HEK293 (cell line): ENCODE measurements at regions not wholly inside any gene's neighbourhood (a gene's known extent, or its start where the extent isn't known, plus 50 kb on each side); places are given as distances from the start of the nearest gene placed in this dataset.

Experiments
- ZBTB1 ChIP-seq: fragments of 450-650 bp; formaldehyde crosslinking; IDR thresholded peaks from 2 replicates; pipeline ENCODE4 v1.5.1; 2016; ENCODE audit warnings: missing biosample characterization, missing genetic modification characterization
- ZBTB21 ChIP-seq: fragments of 450-650 bp; formaldehyde crosslinking; IDR thresholded peaks from 2 replicates; pipeline ENCODE4 v1.5.1; 2017; ENCODE audit warnings: missing biosample characterization, missing genetic modification characterization
- ZEB2 ChIP-seq: fragments of 450-650 bp; formaldehyde crosslinking; IDR thresholded peaks from 2 replicates; pipeline ENCODE4 v1.5.1; 2016; ENCODE audit warnings: missing biosample characterization, missing genetic modification characterization
- ZNF112 ChIP-seq: fragments of 450-650 bp; formaldehyde crosslinking; IDR thresholded peaks from 2 replicates; pipeline ENCODE4 v1.5.0; 2017; ENCODE audit warnings: missing biosample characterization, missing genetic modification characterization
- ZNF16 ChIP-seq: fragments of 450-650 bp; formaldehyde crosslinking; IDR thresholded peaks from 2 replicates; pipeline ENCODE4 v1.5.1; 2016; ENCODE audit warnings: low read depth, missing biosample characterization, missing genetic modification characterization
- ZNF174 ChIP-seq: fragments of 450-650 bp; formaldehyde crosslinking; IDR thresholded peaks from 2 replicates; pipeline ENCODE4 v1.5.0; 2017; ENCODE audit warnings: missing biosample characterization, mild to moderate bottlenecking, missing genetic modification characterization
- ZNF335 ChIP-seq: fragments of 450-650 bp; formaldehyde crosslinking; conservative IDR thresholded peaks from 2 replicates; pipeline ENCODE4 v1.5.1; 2016; ENCODE audit warnings: missing biosample characterization, missing genetic modification characterization
- ZNF521 ChIP-seq: fragments of 450-650 bp; formaldehyde crosslinking; IDR thresholded peaks from 2 replicates; pipeline ENCODE4 v1.5.1; 2017; ENCODE audit warnings: missing biosample characterization, mild to moderate bottlenecking, missing genetic modification characterization
- ZNF624 ChIP-seq: fragments of 450-650 bp; formaldehyde crosslinking; IDR thresholded peaks from 2 replicates; pipeline ENCODE4 v1.5.1; 2017; ENCODE audit warnings: missing biosample characterization, missing genetic modification characterization
- ZNF660 ChIP-seq: fragments of 450-650 bp; IDR thresholded peaks from 2 replicates; pipeline ENCODE4 v1.5.1; 2018; ENCODE audit warnings: missing biosample characterization, mild to moderate bottlenecking, missing genetic modification characterization
- TF ChIP-seq, protein P1 (sequence below): fragments of 450-650 bp; formaldehyde crosslinking; IDR thresholded peaks from 2 replicates; pipeline ENCODE4 v1.5.1; 2016; ENCODE audit warnings: missing biosample characterization, missing genetic modification characterization
- TF ChIP-seq, protein P2 (sequence below): fragments of 450-650 bp; formaldehyde crosslinking; IDR thresholded peaks from 2 replicates; pipeline ENCODE4 v1.5.1; 2016; ENCODE audit warnings: missing biosample characterization, missing genetic modification characterization

GRCh38 chr16:47949714-47950113, 206.1 kb downstream of the ABCC12 start:
- TF ChIP-seq ZNF660 (tag by site-specific recombination) (no peak), ZBTB21 (tag by site-specific recombination) (no peak), ZNF112 (no peak), ZBTB1 (tag by site-specific recombination) (no peak), ZNF521 (tag by site-specific recombination) (no peak), ZNF174 (tag by site-specific recombination) (no peak), ZNF16 (no peak), ZNF624 (tag by site-specific recombination) (no peak), ZEB2 (tag by site-specific recombination) (no peak), ZNF335 (no peak)
- TF ChIP-seq, protein P1, sequence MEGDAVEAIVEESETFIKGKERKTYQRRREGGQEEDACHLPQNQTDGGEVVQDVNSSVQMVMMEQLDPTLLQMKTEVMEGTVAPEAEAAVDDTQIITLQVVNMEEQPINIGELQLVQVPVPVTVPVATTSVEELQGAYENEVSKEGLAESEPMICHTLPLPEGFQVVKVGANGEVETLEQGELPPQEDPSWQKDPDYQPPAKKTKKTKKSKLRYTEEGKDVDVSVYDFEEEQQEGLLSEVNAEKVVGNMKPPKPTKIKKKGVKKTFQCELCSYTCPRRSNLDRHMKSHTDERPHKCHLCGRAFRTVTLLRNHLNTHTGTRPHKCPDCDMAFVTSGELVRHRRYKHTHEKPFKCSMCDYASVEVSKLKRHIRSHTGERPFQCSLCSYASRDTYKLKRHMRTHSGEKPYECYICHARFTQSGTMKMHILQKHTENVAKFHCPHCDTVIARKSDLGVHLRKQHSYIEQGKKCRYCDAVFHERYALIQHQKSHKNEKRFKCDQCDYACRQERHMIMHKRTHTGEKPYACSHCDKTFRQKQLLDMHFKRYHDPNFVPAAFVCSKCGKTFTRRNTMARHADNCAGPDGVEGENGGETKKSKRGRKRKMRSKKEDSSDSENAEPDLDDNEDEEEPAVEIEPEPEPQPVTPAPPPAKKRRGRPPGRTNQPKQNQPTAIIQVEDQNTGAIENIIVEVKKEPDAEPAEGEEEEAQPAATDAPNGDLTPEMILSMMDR, result no peak
- TF ChIP-seq, protein P2, sequence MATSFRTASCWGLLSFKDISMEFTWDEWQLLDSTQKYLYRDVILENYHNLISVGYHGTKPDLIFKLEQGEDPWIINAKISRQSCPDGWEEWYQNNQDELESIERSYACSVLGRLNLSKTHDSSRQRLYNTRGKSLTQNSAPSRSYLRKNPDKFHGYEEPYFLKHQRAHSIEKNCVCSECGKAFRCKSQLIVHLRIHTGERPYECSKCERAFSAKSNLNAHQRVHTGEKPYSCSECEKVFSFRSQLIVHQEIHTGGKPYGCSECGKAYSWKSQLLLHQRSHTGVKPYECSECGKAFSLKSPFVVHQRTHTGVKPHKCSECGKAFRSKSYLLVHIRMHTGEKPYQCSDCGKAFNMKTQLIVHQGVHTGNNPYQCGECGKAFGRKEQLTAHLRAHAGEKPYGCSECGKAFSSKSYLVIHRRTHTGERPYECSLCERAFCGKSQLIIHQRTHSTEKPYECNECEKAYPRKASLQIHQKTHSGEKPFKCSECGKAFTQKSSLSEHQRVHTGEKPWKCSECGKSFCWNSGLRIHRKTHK (tag by site-specific recombination), result no peak
